Activated naive CD4-positive, alpha-beta T cell treated with anti-CD3 and anti-CD28 coated beads, Interleukin-2, amount 50 U/mL, for 16 hours (primary cell): ENCODE measurements at regions not wholly inside any gene's neighbourhood (a gene's known extent, or its start where the extent isn't known, plus 50 kb on each side); places are given as distances from the start of the nearest gene placed in this dataset.
"Not testable (repeated sequence)": the region's sequence is repeated elsewhere in the genome, so short reads cannot be mapped to it uniquely, and the experiment has no call there.

Experiments used
- DNase-seq: peaks from one replicate; pipeline ENCODE4 v3.0.0-alpha.2; 2020

- no peak for DNase-seq
Observed at GRCh38 chr5:98328015-98328414, 445.4 kb upstream of the RGMB start.

GRCh38 chr5:98330871-98331270 is 442.6 kb upstream of the RGMB start:
- DNase-seq, result no peak

GRCh38 chr5:98333921-98334320 is 439.5 kb upstream of the RGMB start:
- DNase-seq, result no peak

GRCh38 chr5:98334946-98335345 is 438.5 kb upstream of the RGMB start:
- DNase-seq, result no peak

- no peak for DNase-seq
Observed at GRCh38 chr5:98339141-98339848, 434.2 kb upstream of the RGMB start.

GRCh38 chr5:98341038-98342032 is 432.1 kb upstream of the RGMB start:
- DNase-seq, result no peak

- not testable (repeated sequence) for DNase-seq
Observed at GRCh38 chr5:98342958-98343660, 430.4 kb upstream of the RGMB start.

- no peak for DNase-seq
Observed at GRCh38 chr5:98349251-98349989, 424.0 kb upstream of the RGMB start.

- no peak for DNase-seq
Observed at GRCh38 chr5:98349990-98350365, 423.5 kb upstream of the RGMB start.

GRCh38 chr5:98354922-98355321 is 418.5 kb upstream of the RGMB start:
- no peak for DNase-seq

GRCh38 chr5:98360548-98360947 is 412.9 kb upstream of the RGMB start:
- no peak for DNase-seq

- DNase-seq, result no peak
Observed at GRCh38 chr5:98363157-98363556, 410.3 kb upstream of the RGMB start.

- no peak for DNase-seq
Observed at GRCh38 chr5:98364549-98364948, 408.9 kb upstream of the RGMB start.

GRCh38 chr5:98365126-98365525 is 408.3 kb upstream of the RGMB start:
- no peak for DNase-seq

GRCh38 chr5:98368141-98368540 is 405.3 kb upstream of the RGMB start:
- no peak for DNase-seq

GRCh38 chr5:98372351-98372750 is 401.1 kb upstream of the RGMB start:
- DNase-seq, result no peak

GRCh38 chr5:98391921-98392625 is 381.4 kb upstream of the RGMB start:
- DNase-seq, result no peak

GRCh38 chr5:98393205-98393604 is 380.3 kb upstream of the RGMB start:
- not testable (repeated sequence) for DNase-seq

GRCh38 chr5:98397081-98397480 is 376.4 kb upstream of the RGMB start:
- DNase-seq, result no peak

- no peak for DNase-seq
Observed at GRCh38 chr5:98398465-98398864, 375.0 kb upstream of the RGMB start.

GRCh38 chr5:98401656-98402055 is 371.8 kb upstream of the RGMB start:
- no peak for DNase-seq

GRCh38 chr5:98402130-98402529 is 371.3 kb upstream of the RGMB start:
- DNase-seq, result no peak
